Stimulated activated CD8-positive, alpha-beta memory T cell treated with anti-CD3 and anti-CD28 coated beads, Interleukin-15, amount 100 ng/mL, for 48 hours (primary cell): ENCODE measurements at regions not wholly inside any gene's neighbourhood (a gene's known extent, or its start where the extent isn't known, plus 50 kb on each side); places are given as distances from the start of the nearest gene placed in this dataset.

Experiments used
- DNase-seq, 2 donors: peaks; one replicate each; pipeline ENCODE4 v3.0.0-alpha.2; 2020; ENCODE audit warnings: low read depth in 2 of 2

DNA sequence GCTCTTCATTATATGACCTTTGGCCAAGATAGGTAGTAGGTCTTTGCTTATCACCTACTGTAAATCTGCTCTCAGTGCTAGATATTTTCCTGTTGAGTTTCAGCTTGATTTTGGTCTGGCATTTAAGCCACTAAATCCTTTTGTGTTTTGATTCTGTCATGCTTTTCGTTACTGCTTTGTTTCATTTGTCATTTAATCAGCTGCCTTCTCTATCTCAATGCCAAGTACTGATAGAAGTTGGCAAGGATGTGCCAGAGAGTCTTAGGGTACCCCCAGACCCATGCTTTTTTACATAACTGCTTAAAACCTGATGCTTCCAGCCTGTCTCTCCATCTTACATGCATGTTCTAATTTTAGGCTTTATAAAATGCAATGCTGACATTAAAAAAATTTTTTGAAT, 300.1 kb upstream of the SASH1 start:
- DNase-seq, result no peak

DNA sequence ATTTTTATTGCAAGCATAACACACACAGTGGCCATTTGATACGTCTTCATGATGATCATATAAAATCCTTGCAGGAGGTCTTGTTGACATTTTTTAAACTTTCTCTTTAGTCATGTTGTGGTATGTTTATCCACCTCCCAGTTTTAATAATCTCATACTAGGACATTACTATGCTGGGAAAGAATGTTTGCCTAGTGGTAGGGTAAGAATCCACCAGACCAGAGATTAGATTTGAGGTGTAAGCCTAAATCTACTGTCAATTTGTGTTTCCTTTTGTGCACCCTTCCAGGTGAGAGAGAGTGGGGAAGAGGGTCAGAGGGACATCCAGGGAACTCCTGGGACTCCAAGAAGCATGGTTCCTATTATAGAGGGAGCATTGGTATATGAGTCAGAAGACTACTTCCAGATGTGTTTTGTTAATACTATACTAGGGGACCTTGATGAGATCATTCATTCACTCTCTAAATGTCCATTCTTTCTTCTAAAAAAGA, 298.3 kb upstream of the SASH1 start:
- no peak for DNase-seq

DNA sequence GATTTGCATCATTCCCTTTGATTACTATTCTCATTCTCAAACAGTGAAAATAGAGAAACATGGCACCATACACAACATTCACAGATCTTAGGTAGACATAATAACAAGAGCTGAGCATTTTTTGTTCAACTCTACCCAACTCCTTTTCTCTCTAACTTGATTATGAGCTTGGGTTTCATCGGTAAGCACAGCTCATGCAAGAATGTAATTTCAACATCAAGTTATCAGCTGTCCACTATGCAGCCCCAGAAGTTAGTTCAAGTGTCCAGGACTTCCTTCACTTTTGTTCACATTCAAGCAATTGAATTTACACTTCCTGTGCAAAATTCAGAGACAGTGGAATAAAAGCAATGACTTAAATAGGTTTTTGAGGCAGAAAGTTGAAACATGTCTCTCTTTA, 297.7 kb upstream of the SASH1 start:
- no peak for DNase-seq

DNA sequence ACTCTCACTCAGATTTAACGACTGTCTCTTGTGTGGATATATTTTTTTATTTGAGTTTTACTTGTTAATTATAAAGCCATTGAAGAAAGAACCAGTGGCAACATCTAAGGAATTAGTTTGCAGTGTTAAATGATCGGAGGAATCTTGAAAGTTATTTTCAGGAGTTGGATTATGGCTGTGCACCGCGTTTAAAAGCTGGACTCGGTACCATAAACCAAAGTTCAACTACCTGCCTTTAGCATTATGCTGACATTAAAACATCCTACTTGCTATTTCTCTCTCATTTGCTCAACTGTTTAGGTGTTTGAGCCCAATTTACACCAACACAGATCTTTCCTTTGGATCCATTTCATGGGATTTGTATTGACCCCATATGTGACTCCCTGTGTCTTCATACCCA, 289.4 kb upstream of the SASH1 start:
- DNase-seq, result no peak

DNA sequence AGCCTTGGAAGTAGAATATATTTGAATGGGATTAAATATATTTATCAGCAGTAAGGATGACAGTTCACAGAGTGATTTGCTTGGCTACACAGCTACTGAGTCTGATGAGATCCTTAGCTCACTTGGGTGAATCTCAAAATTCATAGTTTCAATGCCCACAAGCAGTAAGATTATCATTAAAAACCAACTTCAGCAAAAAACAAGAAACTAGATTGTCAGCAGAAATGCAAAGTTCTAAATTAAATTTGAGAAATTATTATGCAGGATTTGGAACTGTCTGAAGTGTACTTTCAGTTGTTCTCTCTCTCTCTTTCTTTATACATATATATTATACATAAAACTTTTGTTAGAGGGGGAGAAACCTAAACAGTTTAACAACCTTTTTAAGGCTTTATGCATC, 288.8 kb upstream of the SASH1 start:
- no peak for DNase-seq

DNA sequence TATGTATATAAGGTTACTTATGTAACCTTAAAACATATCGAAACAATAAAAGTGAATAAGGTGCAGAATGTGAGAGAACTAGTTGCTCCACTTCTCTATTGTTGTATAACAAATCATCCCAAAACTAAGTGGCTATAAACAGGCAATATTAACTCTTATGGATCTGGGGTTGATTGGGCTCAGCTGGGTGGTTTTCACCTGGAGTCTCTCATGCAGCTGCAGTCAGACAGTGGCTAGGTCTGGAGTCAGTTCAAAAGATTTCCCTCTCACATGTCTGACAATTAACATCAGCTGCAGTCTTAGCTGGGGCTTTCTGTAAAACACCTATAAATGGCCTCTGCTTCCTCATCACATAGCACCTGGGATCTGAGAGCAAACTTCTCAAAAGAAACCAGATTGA, 288.4 kb upstream of the SASH1 start:
- DNase-seq, result no peak

DNA sequence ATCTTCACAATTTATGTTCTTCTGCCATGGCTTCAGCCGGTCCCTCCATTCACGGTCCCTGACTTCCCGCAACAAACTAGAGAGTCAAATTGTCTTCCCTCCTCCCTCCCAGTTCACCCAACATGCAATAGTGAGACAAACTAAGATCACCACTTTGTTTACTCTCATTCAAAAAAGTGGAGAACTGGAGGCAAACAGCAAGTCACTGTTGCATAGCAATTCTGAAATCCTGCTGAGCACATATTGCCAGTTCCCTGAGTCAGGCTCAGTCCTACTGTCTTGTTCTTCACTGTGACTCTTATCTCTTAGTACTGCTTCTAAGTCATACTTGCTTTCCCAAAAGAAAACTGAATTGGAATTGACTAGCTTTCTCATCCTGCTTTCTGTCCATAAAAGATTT, 287.2 kb upstream of the SASH1 start:
- DNase-seq, result no peak

DNA sequence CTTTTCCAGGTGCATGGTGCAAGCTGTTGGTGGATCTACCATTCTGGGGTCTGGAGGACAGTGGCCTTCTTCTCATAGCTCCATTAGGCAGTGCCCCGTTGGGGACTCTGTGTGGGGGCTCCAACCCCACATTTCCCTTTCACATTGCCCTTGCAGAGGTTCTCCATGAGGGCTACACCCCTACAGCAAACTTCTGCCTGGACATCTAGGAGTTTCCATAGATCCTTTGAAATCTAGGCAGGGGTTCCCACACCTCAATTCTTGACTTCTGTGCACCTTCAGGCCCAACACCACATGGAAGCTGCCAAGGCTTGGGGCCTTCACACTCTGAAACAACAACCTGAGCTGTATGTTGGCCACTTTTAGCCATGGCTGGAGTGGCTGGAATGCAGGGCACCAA, 282.8 kb upstream of the SASH1 start:
- no peak for DNase-seq

DNA sequence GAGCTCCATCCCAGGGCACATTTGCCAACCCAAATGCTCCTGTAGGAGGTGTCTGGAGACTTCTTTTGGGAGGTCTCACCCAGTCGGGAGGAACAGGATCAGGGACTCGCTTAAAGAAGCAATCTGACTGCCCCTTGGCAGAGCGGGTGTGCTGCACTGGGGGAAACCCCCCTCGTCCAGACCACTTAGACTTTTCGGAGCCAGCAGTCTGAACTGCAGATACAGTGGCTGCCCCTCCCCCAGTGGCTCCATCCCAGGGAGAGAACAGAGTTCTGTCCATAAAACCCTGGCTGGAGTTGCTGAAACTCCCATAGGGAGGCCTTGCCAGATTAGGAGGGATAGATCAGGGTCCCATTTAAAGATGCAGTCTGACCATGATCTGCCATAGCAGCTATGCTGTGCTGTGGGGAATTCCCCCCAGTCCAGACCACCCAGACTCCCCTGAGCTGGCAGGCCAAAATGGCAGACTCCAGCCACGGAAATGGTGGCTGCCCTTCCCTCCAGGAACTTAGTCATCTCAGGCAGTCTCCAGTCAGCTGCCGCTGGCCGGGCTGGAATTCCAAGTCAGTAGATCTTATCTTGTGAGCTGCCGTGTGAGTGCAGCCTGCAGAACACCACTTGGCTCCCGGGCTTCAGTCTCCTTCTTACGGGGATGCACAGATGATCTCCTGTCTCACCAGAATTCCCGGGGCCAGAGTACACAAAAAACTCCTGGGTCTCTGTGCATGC, 278.1 kb upstream of the SASH1 start:
- no peak for DNase-seq

DNA sequence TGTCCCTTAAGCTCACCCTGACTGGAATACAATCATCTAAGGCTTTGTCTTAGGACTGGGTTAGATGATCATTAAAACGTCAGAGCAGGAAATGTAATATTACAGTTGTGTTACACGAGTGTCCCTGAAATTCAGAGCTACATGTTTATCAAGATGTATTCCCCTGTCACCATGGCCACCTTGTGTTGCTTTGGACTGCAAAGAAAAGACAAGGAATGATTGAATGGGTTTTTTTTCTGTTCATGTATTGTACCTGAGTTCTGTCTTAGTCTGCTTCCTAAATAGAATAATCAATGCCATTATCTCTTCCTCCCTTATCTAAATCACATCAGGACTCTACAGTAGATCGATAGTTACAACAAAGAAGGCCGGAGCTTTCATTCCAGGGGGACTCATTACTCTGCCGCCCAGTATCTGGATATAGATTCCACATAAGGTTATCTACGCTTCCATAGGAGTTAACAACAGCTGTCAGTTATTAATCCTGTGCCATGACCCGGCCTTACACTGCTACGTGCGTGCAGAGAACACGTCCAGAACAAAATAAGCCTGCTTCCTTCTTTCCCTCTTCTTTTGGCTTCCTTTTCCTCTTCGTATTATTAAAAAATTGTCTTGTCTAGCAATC, 274.1 kb upstream of the SASH1 start:
- DNase-seq, result no peak

DNA sequence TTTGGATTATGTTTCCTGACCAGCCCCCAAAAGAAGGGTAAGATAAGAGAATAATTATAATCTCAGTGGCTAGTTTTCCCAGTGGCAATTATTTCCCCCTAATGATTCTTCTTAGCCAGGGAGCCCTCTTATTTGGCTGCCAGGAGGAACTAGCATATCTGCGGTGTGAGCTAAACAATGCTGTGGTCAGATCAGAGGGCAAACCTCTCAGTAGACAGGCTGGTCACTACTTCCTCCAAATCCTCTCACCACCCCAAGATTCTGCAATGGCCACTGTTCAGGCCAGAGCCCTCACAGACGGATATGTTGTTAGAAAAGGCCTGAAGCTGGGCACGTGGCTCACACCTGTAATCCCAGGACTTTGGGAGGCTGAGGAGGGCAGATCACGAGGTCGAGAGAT, 273.4 kb upstream of the SASH1 start:
- DNase-seq, result no peak

DNA sequence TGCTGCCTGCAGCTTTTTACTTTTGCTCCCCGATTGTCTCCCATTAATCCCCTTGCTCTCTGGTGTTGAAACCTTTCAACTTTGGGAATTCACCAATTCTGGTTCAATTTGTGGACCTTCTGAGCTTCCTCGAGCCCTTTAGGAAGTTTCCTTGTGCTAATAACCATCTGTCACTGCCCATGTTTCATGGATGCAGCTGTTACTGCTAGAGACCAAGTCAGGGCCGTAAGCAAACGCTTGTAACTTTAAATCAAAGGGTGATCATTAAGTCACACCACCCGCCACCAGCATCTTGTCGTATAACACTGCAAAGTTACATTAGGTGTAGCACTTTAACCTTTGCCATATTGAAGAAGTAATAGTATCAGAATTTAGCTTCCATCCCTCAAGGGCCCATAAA, 268.3 kb upstream of the SASH1 start:
- no peak for DNase-seq

DNA sequence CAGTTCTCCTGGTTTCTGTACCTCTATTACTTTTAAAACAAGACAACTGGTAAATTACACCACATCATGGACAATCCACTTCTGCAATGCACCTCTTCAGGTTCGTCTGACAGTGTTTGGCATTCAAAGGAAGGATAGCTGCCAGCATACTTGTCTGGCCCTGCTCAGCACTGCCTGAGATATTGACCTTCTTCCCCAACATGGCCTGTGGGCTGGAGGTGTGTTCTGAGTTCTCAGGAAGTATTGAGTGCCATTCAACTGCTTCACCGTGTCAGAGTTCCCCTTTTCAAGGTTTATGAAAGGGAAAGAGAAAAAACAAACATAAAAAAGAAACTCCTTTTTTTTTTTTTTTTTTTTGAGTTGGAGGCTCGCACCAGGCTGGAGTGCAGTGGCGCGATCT, 267.9 kb upstream of the SASH1 start:
- no peak for DNase-seq

DNA sequence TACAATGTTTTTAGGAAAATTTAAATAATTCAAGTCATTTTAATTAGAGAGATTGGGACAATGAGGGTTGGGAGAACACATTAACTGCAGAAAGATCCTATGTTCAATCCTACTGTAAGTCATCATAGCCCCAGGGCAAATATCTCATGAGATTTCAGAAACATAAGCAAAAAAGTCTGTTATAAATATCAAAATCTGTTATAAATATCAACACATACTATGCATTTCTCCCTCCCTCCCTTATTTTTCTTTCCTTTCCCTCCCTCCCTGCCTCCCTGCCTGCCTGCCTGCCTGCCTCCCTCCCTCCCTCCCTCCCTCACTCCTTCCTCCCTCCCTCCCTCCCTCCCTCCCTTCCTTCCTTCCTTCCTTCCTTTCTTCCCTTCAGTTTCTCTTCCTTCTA, 267.3 kb upstream of the SASH1 start:
- DNase-seq, result no peak

DNA sequence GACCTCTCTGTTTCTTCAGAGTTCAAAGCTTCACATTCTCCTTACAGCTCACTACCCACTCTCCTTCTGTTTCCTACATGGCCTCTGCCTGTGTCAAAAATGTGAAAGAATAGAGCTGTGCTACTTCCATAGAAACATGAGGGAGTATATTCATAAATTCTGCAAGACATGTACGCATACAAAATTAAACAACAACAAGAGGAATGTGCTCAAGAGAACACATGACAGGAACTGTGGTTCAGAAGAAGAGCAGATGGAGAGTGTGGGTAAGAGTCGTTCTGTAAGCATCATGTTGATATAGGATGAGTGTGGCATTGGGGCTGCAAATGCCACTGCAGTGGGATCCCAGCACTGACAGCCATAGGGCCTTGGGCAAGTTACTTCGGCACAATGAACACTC, 266.6 kb upstream of the SASH1 start:
- DNase-seq, result no peak

DNA sequence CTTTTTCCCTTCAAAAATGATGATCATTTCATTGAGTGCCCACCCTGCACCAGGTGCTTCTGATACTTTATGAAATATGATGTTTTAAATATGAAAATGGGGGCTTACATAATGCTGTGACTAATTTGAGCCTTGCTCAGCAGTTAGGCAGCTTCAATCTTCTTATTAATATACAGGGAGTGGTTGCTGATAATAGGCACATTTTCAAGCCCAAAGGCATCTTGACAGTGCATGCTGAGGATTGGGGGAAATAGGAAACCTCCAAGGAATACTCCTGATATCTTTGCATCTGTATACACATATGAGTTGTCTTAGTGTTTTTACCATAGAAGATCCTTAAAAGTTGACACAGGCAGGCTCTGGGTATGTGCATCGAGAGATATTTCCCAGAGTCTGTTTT, 262.3 kb upstream of the SASH1 start:
- DNase-seq, result no peak

DNA sequence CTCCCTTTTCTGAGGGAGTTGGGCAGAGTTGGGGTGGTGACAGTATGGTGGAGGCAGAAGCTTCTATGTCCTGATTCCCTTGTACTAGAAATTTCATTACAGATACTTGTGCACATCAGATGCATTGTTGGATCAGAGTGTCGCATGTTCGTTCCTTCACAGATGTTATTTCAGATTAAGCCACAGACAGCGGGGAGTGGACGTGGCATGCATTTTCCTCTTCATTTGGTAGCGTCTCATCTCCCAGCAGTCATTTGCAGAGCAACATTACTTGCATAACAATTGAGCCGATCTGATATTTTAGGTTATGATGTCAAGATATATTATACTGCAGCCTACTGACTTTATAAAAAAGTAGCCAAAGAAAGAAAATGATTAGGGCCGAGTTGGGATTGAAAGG, 261.6 kb upstream of the SASH1 start:
- no peak for DNase-seq

DNA sequence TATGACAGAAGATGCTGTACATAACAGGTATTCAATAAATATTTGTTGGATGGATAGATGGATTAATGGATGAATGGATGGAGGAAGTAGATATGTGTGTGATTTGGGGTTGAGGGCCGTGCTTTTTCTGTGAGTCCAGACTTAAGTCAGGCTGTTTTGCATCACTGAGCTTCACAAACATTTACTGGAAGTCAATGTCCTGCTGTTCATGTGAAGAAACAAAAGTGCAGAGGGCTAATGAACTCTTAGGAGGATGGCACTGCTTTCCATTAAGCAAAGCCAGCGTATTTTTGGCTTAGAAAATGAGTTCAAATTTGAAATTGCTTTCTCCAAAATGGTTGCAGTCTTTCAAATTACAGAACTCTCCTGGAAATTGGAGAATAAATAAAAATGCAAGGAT, 260.6 kb upstream of the SASH1 start:
- DNase-seq, result no peak

DNA sequence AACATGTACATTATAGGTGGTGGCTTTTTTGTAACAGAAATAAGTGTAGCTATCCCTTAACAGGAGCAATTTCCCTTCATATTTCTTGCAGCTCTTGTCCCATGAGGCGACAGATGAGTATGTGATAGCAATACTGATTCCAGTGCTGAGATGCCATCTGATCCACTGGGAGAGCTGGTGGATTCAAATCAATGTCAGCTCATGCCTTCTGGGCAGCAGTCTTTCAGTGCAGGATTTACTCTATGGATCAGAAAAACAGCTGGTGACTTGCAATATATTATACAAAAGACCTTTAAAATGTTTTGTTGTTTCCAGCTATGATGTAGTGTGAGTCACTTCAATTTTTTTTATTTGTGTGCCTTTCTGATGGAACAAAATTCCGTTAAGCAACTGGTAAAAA, 259.9 kb upstream of the SASH1 start:
- DNase-seq, result no peak

DNA sequence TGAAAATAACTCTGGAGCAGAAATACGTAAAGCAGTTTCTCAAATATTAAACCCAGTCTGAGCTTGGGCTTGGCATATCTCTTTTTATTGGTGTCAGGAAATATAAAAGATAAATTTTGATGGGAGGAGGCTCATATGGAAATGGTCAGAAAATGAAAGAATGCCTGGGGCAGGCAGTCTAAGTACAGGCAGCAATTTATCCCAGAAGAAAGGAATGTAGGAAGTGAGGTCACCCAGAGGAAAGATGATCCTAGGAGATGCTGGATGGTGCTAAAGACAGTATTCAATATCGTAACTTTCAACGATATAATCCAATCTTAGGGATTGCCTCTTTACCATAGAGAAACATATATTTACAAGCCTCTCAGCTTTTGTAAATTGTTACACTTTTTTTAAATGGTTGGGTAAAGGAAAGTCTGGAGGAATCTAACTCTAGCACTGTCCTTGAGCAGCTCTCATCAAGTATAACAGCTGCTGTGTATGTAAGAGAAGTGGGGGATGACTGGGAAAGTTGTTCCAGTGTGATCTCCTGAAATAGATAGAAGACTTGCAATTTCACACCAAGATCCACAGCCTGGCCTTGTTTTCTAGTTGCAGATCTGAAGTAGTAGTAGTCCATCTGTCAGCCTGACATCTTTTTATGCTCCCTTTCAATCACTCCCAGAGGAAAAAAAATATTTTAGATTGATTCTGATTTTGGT, 256.9 kb upstream of the SASH1 start:
- no peak for DNase-seq

DNA sequence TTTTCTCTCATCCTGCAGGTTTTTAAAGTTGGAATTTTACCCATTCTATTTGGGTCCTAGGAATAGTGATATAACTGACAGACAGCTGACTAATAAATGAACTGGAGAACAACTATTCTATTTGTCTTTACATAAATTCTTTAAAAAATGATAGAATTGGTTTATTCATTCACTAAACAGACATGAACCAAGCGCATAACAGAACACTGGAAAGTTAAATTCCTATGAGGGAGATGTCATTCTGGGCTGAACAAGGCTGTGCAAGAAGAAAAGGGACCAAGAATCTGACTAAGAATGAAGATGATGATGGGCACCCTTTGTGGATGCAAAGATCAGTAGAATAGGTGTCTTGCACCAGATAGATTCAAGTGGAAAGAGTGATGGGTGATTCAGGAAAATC, 256.3 kb upstream of the SASH1 start:
- DNase-seq, result no peak

DNA sequence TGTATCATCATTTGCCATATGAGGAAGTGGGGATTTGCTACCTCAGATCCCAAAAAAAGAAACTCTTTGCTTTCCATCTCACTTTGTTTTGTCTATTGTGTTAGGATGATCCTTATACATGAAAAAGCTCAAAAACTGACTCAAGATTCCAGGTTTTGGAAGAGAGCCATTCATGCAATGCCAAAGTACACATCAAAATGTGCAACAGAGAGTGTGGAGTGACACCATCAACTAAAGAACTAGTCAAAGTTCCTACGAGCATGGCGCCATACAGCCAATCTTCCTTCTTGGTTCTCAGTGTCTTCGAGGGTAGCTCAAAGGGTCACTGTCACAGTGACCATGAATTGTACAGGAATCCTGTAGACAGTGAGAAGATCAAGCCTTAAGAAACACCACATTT, 255.8 kb upstream of the SASH1 start:
- no peak for DNase-seq

DNA sequence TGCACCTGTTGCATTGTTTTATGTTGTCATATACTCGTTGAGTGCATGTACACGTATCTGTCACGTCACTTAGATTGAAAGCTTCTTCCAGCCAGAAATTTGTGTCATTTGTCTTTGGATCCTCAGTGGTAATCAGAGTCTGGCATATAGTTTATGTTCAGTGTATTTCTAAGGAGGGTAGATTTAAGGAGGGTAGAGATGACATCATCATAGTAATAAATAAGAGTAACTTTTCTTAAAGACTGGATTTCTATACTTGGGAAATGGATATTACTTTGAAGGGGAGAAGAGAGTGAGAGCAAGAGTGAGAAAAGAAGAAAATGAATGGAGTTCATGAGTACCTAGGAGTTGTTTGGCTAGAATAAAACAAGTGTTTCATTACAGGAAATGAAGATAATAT, 255.0 kb upstream of the SASH1 start:
- DNase-seq, result no peak
